ENCODE measurements at regions not wholly inside any gene's neighbourhood (a gene's known extent, or its start where the extent isn't known, plus 50 kb on each side); places are given as distances from the start of the nearest gene placed in this dataset.

- Histone ChIP-seq H3K9ac (ENCODE audit: low read depth, low read length, poor library complexity, severe bottlenecking) (no peak overlapping the region), H3K36me3 (ENCODE audit: insufficient read depth, low read length) (no peaks in the 10 kb centered on the region), H2AFZ (ENCODE audit: low read length) (no peak overlapping the region), H3F3A (ENCODE audit: low read depth) (no peaks in the 10 kb centered on the region), H3K4me2 (ENCODE audit: low read depth, low read length, poor library complexity, severe bottlenecking) (no peak overlapping the region), H3K27me3 (ENCODE audit: insufficient read depth, low read length, poor library complexity, severe bottlenecking) (no peaks in the 10 kb centered on the region), H3K4me1 (ENCODE audit: insufficient read depth, low read length, poor library complexity, severe bottlenecking) (no peaks in the 10 kb centered on the region), H3K4me3 (ENCODE audit: low read length, poor library complexity, severe bottlenecking) (no peak overlapping the region), H3K9me3 (ENCODE audit: insufficient read depth, low read depth, low read length) (peaks cover 3% of the 10 kb centered on the region; the same call in 1 of the 2 replicates), H4K20me1 (ENCODE audit: insufficient read depth, low read length, poor library complexity, severe bottlenecking) (no peaks in the 10 kb centered on the region), H3K79me2 (ENCODE audit: insufficient read depth, low read length) (no peaks in the 10 kb centered on the region), H3K9me2 (replicated peaks; ENCODE audit: low read depth, low read length) (no peaks in the 10 kb centered on the region)
- no peak for TF ChIP-seq EZH2phosphoT487 (IDR thresholded peaks at IDR 0.05; ENCODE audit: borderline replicate concordance)
- TF ChIP-seq CTCF (conservative IDR thresholded peaks at IDR 0.05; ENCODE audit: low read length): no peak
Measured at GRCh38 chr2:36197181-36197971, 158.2 kb upstream of the CRIM1 start.

- Histone ChIP-seq H3K9ac (ENCODE audit: low read depth, low read length, poor library complexity, severe bottlenecking) (no peak overlapping the region), H3K9me2 (replicated peaks; ENCODE audit: low read depth, low read length) (no peaks in the 10 kb centered on the region), H3K27me3 (ENCODE audit: insufficient read depth, low read length, poor library complexity, severe bottlenecking) (no peaks in the 10 kb centered on the region), H3K36me3 (ENCODE audit: insufficient read depth, low read length) (no peaks in the 10 kb centered on the region), H3K9me3 (ENCODE audit: insufficient read depth, low read depth, low read length) (no peaks in the 10 kb centered on the region), H3K4me2 (ENCODE audit: low read depth, low read length, poor library complexity, severe bottlenecking) (no peak overlapping the region), H3K4me1 (ENCODE audit: insufficient read depth, low read length, poor library complexity, severe bottlenecking) (no peaks in the 10 kb centered on the region), H3K4me3 (ENCODE audit: low read length, poor library complexity, severe bottlenecking) (no peak overlapping the region), H2AFZ (ENCODE audit: low read length) (no peak overlapping the region), H3F3A (ENCODE audit: low read depth) (no peaks in the 10 kb centered on the region), H3K79me2 (ENCODE audit: insufficient read depth, low read length) (no peaks in the 10 kb centered on the region), H4K20me1 (ENCODE audit: insufficient read depth, low read length, poor library complexity, severe bottlenecking) (no peaks in the 10 kb centered on the region)
- TF ChIP-seq EZH2phosphoT487 (IDR thresholded peaks at IDR 0.05; ENCODE audit: borderline replicate concordance): no peak
- no peak for TF ChIP-seq CTCF (conservative IDR thresholded peaks at IDR 0.05; ENCODE audit: low read length)
Measured at GRCh38 chr2:36193680-36194079, 161.9 kb upstream of the CRIM1 start.

- H3K9me3 ChIP-seq (ENCODE audit: insufficient read depth, low read depth, low read length): no peaks in the 10 kb centered on the region
- no peaks in the 10 kb centered on the region for H3K36me3 ChIP-seq (ENCODE audit: insufficient read depth, low read length)
- TF ChIP-seq EZH2phosphoT487 (IDR thresholded peaks at IDR 0.05; ENCODE audit: borderline replicate concordance): no peak
- TF ChIP-seq CTCF (conservative IDR thresholded peaks at IDR 0.05; ENCODE audit: low read length): no peak
Measured at GRCh38 chr2:36192983-36193382, 162.6 kb upstream of the CRIM1 start.

More at GRCh38 chr2:36192983-36193382, 162.6 kb upstream of the CRIM1 start:
- Histone ChIP-seq H4K20me1 (ENCODE audit: insufficient read depth, low read length, poor library complexity, severe bottlenecking) (no peaks in the 10 kb centered on the region), H3F3A (ENCODE audit: low read depth) (no peaks in the 10 kb centered on the region), H3K4me3 (ENCODE audit: low read length, poor library complexity, severe bottlenecking) (no peak overlapping the region), H2AFZ (ENCODE audit: low read length) (no peak overlapping the region), H3K9ac (ENCODE audit: low read depth, low read length, poor library complexity, severe bottlenecking) (no peak overlapping the region), H3K9me2 (replicated peaks; ENCODE audit: low read depth, low read length) (no peaks in the 10 kb centered on the region), H3K79me2 (ENCODE audit: insufficient read depth, low read length) (no peaks in the 10 kb centered on the region), H3K4me1 (ENCODE audit: insufficient read depth, low read length, poor library complexity, severe bottlenecking) (no peaks in the 10 kb centered on the region), H3K4me2 (ENCODE audit: low read depth, low read length, poor library complexity, severe bottlenecking) (no peak overlapping the region), H3K27me3 (ENCODE audit: insufficient read depth, low read length, poor library complexity, severe bottlenecking) (no peaks in the 10 kb centered on the region)
